Neural cell (in vitro differentiated cells): ENCODE measurements at regions not wholly inside any gene's neighbourhood (a gene's known extent, or its start where the extent isn't known, plus 50 kb on each side); places are given as distances from the start of the nearest gene placed in this dataset.

Source experiments
- H2AFZ ChIP-seq: fragments of 200-600, 300-800 bp; sonication (generic), shearing (Covaris generic); 2 replicates; pipeline ENCODE4 v1.6.0; 2014; ENCODE audit warnings: low read depth, mild to moderate bottlenecking, antibody characterized with exemption, low read length, moderate library complexity
- H3F3A ChIP-seq: fragments of 200-600 bp; shearing (Covaris generic); 2 replicates; pipeline ENCODE4 v1.6.1; 2016; ENCODE audit warnings: mild to moderate bottlenecking, moderate library complexity, mixed read lengths, antibody characterized with exemption, low read length; ENCODE audit not compliant: insufficient read depth, poor library complexity, severe bottlenecking
- H3K27ac ChIP-seq: fragments of 200-600, 300-800 bp; sonication (generic), shearing (Covaris generic); 2 replicates; pipeline ENCODE4 v1.5.1; 2014; ENCODE audit warnings: mild to moderate bottlenecking, low read length, moderate library complexity
- H3K27me3 ChIP-seq: fragments of 300-800, 200-600 bp; sonication (generic), shearing (Covaris generic); 2 replicates; pipeline ENCODE4 v1.6.0; 2014; ENCODE audit warnings: mild to moderate bottlenecking, low read depth, low read length, moderate library complexity; ENCODE audit not compliant: insufficient read depth
- H3K36me3 ChIP-seq: fragments of 300-800, 200-600 bp; sonication (generic), shearing (Covaris generic); 2 replicates; pipeline ENCODE4 v1.5.1; 2014; ENCODE audit warnings: mild to moderate bottlenecking, antibody characterized with exemption, low read length, moderate library complexity; ENCODE audit not compliant: insufficient read depth
- H3K4me2 ChIP-seq: fragments of 300-800, 200-600 bp; sonication (generic), shearing (Covaris generic); 2 replicates; pipeline ENCODE4 v1.6.0; 2014; ENCODE audit warnings: mild to moderate bottlenecking, low read length
- H3K4me3 ChIP-seq: fragments of 300-800, 200-600 bp; sonication (generic), shearing (Covaris generic); 2 replicates; pipeline ENCODE4 v1.5.1; 2014; ENCODE audit warnings: mild to moderate bottlenecking, low read length, moderate library complexity
- H3K79me2 ChIP-seq: fragments of 200-600 bp; shearing (Covaris generic); replicated peaks from 2 replicates; pipeline ENCODE4 v1.6.0; 2014; ENCODE audit warnings: mild to moderate bottlenecking, low read length, moderate library complexity; ENCODE audit not compliant: insufficient read depth
- H3K9ac ChIP-seq: fragments of 300-800, 200-600 bp; sonication (generic), shearing (Covaris generic); 2 replicates; pipeline ENCODE4 v1.6.1; 2016; ENCODE audit warnings: mild to moderate bottlenecking, low read length, mixed read lengths
- H3K9me2 ChIP-seq: fragments of 200-600 bp; shearing (Covaris generic); 2 replicates; pipeline ENCODE4 v1.6.1; 2016; ENCODE audit warnings: mild to moderate bottlenecking, low read length, mixed read lengths; ENCODE audit not compliant: insufficient read depth
- H3K9me3 ChIP-seq: fragments of 200-600, 300-800 bp; sonication (generic), shearing (Covaris generic); 2 replicates; pipeline ENCODE4 v1.6.1; 2016; ENCODE audit warnings: mild to moderate bottlenecking, mixed run types, low read length, moderate library complexity, mixed read lengths
- H4K20me1 ChIP-seq: fragments of 200-600 bp; shearing (Covaris generic); 2 replicates; pipeline ENCODE4 v1.6.1; 2016; ENCODE audit warnings: mild to moderate bottlenecking, mixed run types; ENCODE audit not compliant: insufficient read depth
- EP300 ChIP-seq: fragments of 450-650 bp; conservative IDR thresholded peaks from 2 replicates; pipeline ENCODE4 v1.6.1; 2014; ENCODE audit warnings: antibody characterized with exemption, mild to moderate bottlenecking, moderate library complexity; ENCODE audit not compliant: poor library complexity, severe bottlenecking
- EZH2 ChIP-seq: fragments of 200-600, 300-800 bp; shearing (Covaris generic), sonication (generic); IDR thresholded peaks from 2 replicates; pipeline ENCODE4 v1.6.1; 2014; ENCODE audit warnings: antibody characterized with exemption, low read length, borderline replicate concordance, mild to moderate bottlenecking; ENCODE audit not compliant: insufficient read depth, poor library complexity, severe bottlenecking
- POLR2AphosphoS5 ChIP-seq: IDR thresholded peaks from 2 replicates; pipeline ENCODE4 v1.6.1; 2012
- TAF1 ChIP-seq: IDR thresholded peaks from 2 replicates; pipeline ENCODE4 v1.6.1; 2012; ENCODE audit warnings: low read depth
- TF ChIP-seq, protein P1 (sequence below): IDR thresholded peaks from 2 replicates; pipeline ENCODE4 v1.6.1; 2012; ENCODE audit warnings: borderline replicate concordance
- TF ChIP-seq, protein P2 (sequence below): fragments of 450-650 bp; IDR thresholded peaks from 2 replicates; pipeline ENCODE4 v1.5.1; 2014; ENCODE audit warnings: antibody characterized with exemption, mild to moderate bottlenecking, moderate library complexity; ENCODE audit not compliant: poor library complexity, severe bottlenecking

GRCh38 chr22:47232197-47232596 is 469.7 kb downstream of the TBC1D22A start:
- no peak for TF ChIP-seq TAF1
- TF ChIP-seq, protein P1, sequence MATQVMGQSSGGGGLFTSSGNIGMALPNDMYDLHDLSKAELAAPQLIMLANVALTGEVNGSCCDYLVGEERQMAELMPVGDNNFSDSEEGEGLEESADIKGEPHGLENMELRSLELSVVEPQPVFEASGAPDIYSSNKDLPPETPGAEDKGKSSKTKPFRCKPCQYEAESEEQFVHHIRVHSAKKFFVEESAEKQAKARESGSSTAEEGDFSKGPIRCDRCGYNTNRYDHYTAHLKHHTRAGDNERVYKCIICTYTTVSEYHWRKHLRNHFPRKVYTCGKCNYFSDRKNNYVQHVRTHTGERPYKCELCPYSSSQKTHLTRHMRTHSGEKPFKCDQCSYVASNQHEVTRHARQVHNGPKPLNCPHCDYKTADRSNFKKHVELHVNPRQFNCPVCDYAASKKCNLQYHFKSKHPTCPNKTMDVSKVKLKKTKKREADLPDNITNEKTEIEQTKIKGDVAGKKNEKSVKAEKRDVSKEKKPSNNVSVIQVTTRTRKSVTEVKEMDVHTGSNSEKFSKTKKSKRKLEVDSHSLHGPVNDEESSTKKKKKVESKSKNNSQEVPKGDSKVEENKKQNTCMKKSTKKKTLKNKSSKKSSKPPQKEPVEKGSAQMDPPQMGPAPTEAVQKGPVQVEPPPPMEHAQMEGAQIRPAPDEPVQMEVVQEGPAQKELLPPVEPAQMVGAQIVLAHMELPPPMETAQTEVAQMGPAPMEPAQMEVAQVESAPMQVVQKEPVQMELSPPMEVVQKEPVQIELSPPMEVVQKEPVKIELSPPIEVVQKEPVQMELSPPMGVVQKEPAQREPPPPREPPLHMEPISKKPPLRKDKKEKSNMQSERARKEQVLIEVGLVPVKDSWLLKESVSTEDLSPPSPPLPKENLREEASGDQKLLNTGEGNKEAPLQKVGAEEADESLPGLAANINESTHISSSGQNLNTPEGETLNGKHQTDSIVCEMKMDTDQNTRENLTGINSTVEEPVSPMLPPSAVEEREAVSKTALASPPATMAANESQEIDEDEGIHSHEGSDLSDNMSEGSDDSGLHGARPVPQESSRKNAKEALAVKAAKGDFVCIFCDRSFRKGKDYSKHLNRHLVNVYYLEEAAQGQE, result no peak
- no peak for TF ChIP-seq POLR2AphosphoS5
- TF ChIP-seq EP300, result no peak
- H3K79me2 ChIP-seq, result no peaks in the 10 kb centered on the region
- no peaks in the 10 kb centered on the region for H3F3A ChIP-seq
- no peaks in the 10 kb centered on the region for H3K9me2 ChIP-seq
- H3K4me3 ChIP-seq, result no peak overlapping the region
- no peaks in the 10 kb centered on the region for H3K27me3 ChIP-seq
- no peak overlapping the region for H3K9ac ChIP-seq
- no peak overlapping the region for H2AFZ ChIP-seq
- H3K27ac ChIP-seq, result no peak overlapping the region
- H3K36me3 ChIP-seq, result no peaks in the 10 kb centered on the region
- no peaks in the 10 kb centered on the region for H3K9me3 ChIP-seq
- H4K20me1 ChIP-seq, result no peaks in the 10 kb centered on the region
- no peak overlapping the region for H3K4me2 ChIP-seq

GRCh38 chr22:47231759-47232158 is 469.3 kb downstream of the TBC1D22A start:
- TF ChIP-seq, protein P2, sequence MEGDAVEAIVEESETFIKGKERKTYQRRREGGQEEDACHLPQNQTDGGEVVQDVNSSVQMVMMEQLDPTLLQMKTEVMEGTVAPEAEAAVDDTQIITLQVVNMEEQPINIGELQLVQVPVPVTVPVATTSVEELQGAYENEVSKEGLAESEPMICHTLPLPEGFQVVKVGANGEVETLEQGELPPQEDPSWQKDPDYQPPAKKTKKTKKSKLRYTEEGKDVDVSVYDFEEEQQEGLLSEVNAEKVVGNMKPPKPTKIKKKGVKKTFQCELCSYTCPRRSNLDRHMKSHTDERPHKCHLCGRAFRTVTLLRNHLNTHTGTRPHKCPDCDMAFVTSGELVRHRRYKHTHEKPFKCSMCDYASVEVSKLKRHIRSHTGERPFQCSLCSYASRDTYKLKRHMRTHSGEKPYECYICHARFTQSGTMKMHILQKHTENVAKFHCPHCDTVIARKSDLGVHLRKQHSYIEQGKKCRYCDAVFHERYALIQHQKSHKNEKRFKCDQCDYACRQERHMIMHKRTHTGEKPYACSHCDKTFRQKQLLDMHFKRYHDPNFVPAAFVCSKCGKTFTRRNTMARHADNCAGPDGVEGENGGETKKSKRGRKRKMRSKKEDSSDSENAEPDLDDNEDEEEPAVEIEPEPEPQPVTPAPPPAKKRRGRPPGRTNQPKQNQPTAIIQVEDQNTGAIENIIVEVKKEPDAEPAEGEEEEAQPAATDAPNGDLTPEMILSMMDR, result no peak
- TF ChIP-seq EP300 (no peak), TAF1 (no peak), EZH2 (no peak), POLR2AphosphoS5 (no peak)
- TF ChIP-seq, protein P1, result no peak
- H3K27me3 ChIP-seq, result no peaks in the 10 kb centered on the region
- H3K9ac ChIP-seq, result no peak overlapping the region
- H3K9me3 ChIP-seq, result no peaks in the 10 kb centered on the region
- H3F3A ChIP-seq, result no peaks in the 10 kb centered on the region
- no peak overlapping the region for H3K4me3 ChIP-seq
- H4K20me1 ChIP-seq, result no peaks in the 10 kb centered on the region
- H3K27ac ChIP-seq, result no peak overlapping the region
- H3K36me3 ChIP-seq, result no peaks in the 10 kb centered on the region
- no peaks in the 10 kb centered on the region for H3K79me2 ChIP-seq
- no peak overlapping the region for H3K4me2 ChIP-seq
- H3K9me2 ChIP-seq, result no peaks in the 10 kb centered on the region
- H2AFZ ChIP-seq, result no peak overlapping the region
